Neural cell (in vitro differentiated cells): ENCODE measurements at regions not wholly inside any gene's neighbourhood (a gene's known extent, or its start where the extent isn't known, plus 50 kb on each side); places are given as distances from the start of the nearest gene placed in this dataset.

ENCODE experiments used
- H2AFZ ChIP-seq: fragments of 200-600, 300-800 bp; sonication (generic), shearing (Covaris generic); 2 replicates; pipeline ENCODE4 v1.6.0; 2014; ENCODE audit warnings: low read depth, mild to moderate bottlenecking, antibody characterized with exemption, low read length, moderate library complexity
- H3F3A ChIP-seq: fragments of 200-600 bp; shearing (Covaris generic); 2 replicates; pipeline ENCODE4 v1.6.1; 2016; ENCODE audit warnings: mild to moderate bottlenecking, moderate library complexity, mixed read lengths, antibody characterized with exemption, low read length; ENCODE audit not compliant: insufficient read depth, poor library complexity, severe bottlenecking
- H3K27ac ChIP-seq: fragments of 200-600, 300-800 bp; sonication (generic), shearing (Covaris generic); 2 replicates; pipeline ENCODE4 v1.5.1; 2014; ENCODE audit warnings: mild to moderate bottlenecking, low read length, moderate library complexity
- H3K27me3 ChIP-seq: fragments of 300-800, 200-600 bp; sonication (generic), shearing (Covaris generic); 2 replicates; pipeline ENCODE4 v1.6.0; 2014; ENCODE audit warnings: mild to moderate bottlenecking, low read depth, low read length, moderate library complexity; ENCODE audit not compliant: insufficient read depth
- H3K36me3 ChIP-seq: fragments of 300-800, 200-600 bp; sonication (generic), shearing (Covaris generic); 2 replicates; pipeline ENCODE4 v1.5.1; 2014; ENCODE audit warnings: mild to moderate bottlenecking, antibody characterized with exemption, low read length, moderate library complexity; ENCODE audit not compliant: insufficient read depth
- H3K4me2 ChIP-seq: fragments of 300-800, 200-600 bp; sonication (generic), shearing (Covaris generic); 2 replicates; pipeline ENCODE4 v1.6.0; 2014; ENCODE audit warnings: mild to moderate bottlenecking, low read length
- H3K4me3 ChIP-seq: fragments of 300-800, 200-600 bp; sonication (generic), shearing (Covaris generic); 2 replicates; pipeline ENCODE4 v1.5.1; 2014; ENCODE audit warnings: mild to moderate bottlenecking, low read length, moderate library complexity
- H3K79me2 ChIP-seq: fragments of 200-600 bp; shearing (Covaris generic); replicated peaks from 2 replicates; pipeline ENCODE4 v1.6.0; 2014; ENCODE audit warnings: mild to moderate bottlenecking, low read length, moderate library complexity; ENCODE audit not compliant: insufficient read depth
- H3K9ac ChIP-seq: fragments of 300-800, 200-600 bp; sonication (generic), shearing (Covaris generic); 2 replicates; pipeline ENCODE4 v1.6.1; 2016; ENCODE audit warnings: mild to moderate bottlenecking, low read length, mixed read lengths
- H3K9me2 ChIP-seq: fragments of 200-600 bp; shearing (Covaris generic); 2 replicates; pipeline ENCODE4 v1.6.1; 2016; ENCODE audit warnings: mild to moderate bottlenecking, low read length, mixed read lengths; ENCODE audit not compliant: insufficient read depth
- H3K9me3 ChIP-seq: fragments of 200-600, 300-800 bp; sonication (generic), shearing (Covaris generic); 2 replicates; pipeline ENCODE4 v1.6.1; 2016; ENCODE audit warnings: mild to moderate bottlenecking, mixed run types, low read length, moderate library complexity, mixed read lengths
- H4K20me1 ChIP-seq: fragments of 200-600 bp; shearing (Covaris generic); 2 replicates; pipeline ENCODE4 v1.6.1; 2016; ENCODE audit warnings: mild to moderate bottlenecking, mixed run types; ENCODE audit not compliant: insufficient read depth
- EP300 ChIP-seq: fragments of 450-650 bp; conservative IDR thresholded peaks from 2 replicates; pipeline ENCODE4 v1.6.1; 2014; ENCODE audit warnings: antibody characterized with exemption, mild to moderate bottlenecking, moderate library complexity; ENCODE audit not compliant: poor library complexity, severe bottlenecking
- EZH2 ChIP-seq: fragments of 200-600, 300-800 bp; shearing (Covaris generic), sonication (generic); IDR thresholded peaks from 2 replicates; pipeline ENCODE4 v1.6.1; 2014; ENCODE audit warnings: antibody characterized with exemption, low read length, borderline replicate concordance, mild to moderate bottlenecking; ENCODE audit not compliant: insufficient read depth, poor library complexity, severe bottlenecking
- MXI1 ChIP-seq: fragments of 450-650 bp; conservative IDR thresholded peaks from 2 replicates; pipeline ENCODE4 v1.6.1; 2014; ENCODE audit warnings: antibody characterized with exemption, mild to moderate bottlenecking; ENCODE audit not compliant: poor library complexity, severe bottlenecking
- POLR2AphosphoS5 ChIP-seq: IDR thresholded peaks from 2 replicates; pipeline ENCODE4 v1.6.1; 2012
- RAD21 ChIP-seq: fragments of 450-650 bp; conservative IDR thresholded peaks from 2 replicates; pipeline ENCODE4 v1.6.1; 2014; ENCODE audit warnings: antibody characterized with exemption, mild to moderate bottlenecking, moderate library complexity
- SMC3 ChIP-seq: fragments of 450-650 bp; conservative IDR thresholded peaks from 2 replicates; pipeline ENCODE4 v1.6.1; 2014; ENCODE audit warnings: antibody characterized with exemption, mild to moderate bottlenecking, moderate library complexity; ENCODE audit not compliant: poor library complexity
- TAF1 ChIP-seq: IDR thresholded peaks from 2 replicates; pipeline ENCODE4 v1.6.1; 2012; ENCODE audit warnings: low read depth
- TF ChIP-seq, protein P1 (sequence below): fragments of 450-650 bp; IDR thresholded peaks from 2 replicates; pipeline ENCODE4 v1.5.1; 2014; ENCODE audit warnings: antibody characterized with exemption, mild to moderate bottlenecking, moderate library complexity; ENCODE audit not compliant: poor library complexity, severe bottlenecking
- TF ChIP-seq, protein P2 (sequence below): IDR thresholded peaks from 2 replicates; pipeline ENCODE4 v1.6.1; 2012; ENCODE audit warnings: borderline replicate concordance

DNA sequence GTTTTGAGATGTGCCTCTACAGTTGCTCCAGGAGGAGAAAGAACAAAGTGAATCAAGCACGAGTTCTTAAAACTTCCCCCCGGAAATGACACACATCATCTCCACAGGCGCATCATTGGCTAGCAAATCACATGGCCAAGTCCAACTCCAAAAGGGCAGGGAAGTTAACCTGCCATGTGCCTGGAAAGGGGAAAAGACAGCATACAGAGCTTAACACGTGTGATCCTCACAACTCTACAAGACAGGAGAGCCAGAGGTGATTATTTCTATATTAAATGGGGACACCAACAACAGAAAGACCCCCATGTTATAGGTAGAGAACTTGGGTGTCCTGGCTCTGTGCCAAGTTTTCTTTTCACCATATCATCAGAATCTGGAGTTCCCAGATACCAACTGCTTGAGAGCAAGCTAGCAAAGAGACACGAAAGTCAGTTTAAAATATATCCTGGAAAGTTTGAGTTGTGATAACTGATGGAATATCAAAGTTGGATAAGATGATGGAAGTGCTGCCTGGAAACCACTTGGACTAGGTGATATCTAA, 871.1 kb downstream of the UQCRFS1 start:
- H3K9me2 ChIP-seq: no peaks in the 10 kb centered on the region
- TF ChIP-seq, protein P1, sequence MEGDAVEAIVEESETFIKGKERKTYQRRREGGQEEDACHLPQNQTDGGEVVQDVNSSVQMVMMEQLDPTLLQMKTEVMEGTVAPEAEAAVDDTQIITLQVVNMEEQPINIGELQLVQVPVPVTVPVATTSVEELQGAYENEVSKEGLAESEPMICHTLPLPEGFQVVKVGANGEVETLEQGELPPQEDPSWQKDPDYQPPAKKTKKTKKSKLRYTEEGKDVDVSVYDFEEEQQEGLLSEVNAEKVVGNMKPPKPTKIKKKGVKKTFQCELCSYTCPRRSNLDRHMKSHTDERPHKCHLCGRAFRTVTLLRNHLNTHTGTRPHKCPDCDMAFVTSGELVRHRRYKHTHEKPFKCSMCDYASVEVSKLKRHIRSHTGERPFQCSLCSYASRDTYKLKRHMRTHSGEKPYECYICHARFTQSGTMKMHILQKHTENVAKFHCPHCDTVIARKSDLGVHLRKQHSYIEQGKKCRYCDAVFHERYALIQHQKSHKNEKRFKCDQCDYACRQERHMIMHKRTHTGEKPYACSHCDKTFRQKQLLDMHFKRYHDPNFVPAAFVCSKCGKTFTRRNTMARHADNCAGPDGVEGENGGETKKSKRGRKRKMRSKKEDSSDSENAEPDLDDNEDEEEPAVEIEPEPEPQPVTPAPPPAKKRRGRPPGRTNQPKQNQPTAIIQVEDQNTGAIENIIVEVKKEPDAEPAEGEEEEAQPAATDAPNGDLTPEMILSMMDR: no peak
- TF ChIP-seq MXI1 (no peak), EP300 (no peak), RAD21 (no peak), POLR2AphosphoS5 (no peak), SMC3 (no peak), TAF1 (no peak), EZH2 (no peak)
- TF ChIP-seq, protein P2, sequence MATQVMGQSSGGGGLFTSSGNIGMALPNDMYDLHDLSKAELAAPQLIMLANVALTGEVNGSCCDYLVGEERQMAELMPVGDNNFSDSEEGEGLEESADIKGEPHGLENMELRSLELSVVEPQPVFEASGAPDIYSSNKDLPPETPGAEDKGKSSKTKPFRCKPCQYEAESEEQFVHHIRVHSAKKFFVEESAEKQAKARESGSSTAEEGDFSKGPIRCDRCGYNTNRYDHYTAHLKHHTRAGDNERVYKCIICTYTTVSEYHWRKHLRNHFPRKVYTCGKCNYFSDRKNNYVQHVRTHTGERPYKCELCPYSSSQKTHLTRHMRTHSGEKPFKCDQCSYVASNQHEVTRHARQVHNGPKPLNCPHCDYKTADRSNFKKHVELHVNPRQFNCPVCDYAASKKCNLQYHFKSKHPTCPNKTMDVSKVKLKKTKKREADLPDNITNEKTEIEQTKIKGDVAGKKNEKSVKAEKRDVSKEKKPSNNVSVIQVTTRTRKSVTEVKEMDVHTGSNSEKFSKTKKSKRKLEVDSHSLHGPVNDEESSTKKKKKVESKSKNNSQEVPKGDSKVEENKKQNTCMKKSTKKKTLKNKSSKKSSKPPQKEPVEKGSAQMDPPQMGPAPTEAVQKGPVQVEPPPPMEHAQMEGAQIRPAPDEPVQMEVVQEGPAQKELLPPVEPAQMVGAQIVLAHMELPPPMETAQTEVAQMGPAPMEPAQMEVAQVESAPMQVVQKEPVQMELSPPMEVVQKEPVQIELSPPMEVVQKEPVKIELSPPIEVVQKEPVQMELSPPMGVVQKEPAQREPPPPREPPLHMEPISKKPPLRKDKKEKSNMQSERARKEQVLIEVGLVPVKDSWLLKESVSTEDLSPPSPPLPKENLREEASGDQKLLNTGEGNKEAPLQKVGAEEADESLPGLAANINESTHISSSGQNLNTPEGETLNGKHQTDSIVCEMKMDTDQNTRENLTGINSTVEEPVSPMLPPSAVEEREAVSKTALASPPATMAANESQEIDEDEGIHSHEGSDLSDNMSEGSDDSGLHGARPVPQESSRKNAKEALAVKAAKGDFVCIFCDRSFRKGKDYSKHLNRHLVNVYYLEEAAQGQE: no peak
- H3K36me3 ChIP-seq: no peaks in the 10 kb centered on the region
- no peak overlapping the region for H3K9ac ChIP-seq
- H2AFZ ChIP-seq: no peak overlapping the region
- no peaks in the 10 kb centered on the region for H4K20me1 ChIP-seq
- no peaks in the 10 kb centered on the region for H3K79me2 ChIP-seq
- no peaks in the 10 kb centered on the region for H3K27me3 ChIP-seq
- H3K4me3 ChIP-seq: no peak overlapping the region
- no peak overlapping the region for H3K4me2 ChIP-seq
- H3K9me3 ChIP-seq: no peaks in the 10 kb centered on the region
- H3F3A ChIP-seq: no peaks in the 10 kb centered on the region
- H3K27ac ChIP-seq: no peak overlapping the region

DNA sequence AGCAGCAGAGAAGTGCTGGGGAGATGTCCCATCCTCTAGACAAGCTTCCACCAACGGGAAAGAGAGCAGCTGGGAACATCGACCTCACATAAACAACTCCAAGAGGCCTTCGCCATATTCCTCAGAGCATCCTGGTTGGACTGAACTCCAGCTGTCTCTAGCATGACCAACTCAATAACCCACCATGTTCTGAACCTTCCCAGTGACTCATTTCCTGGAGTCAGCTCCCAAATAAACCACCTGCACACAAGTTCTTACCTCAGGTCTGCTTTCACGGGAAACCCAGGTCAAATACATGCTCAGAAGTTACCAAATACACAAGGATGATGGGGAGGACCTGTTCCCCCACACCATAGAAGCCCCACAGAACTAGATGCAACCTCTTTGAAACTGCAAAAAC, 878.5 kb downstream of the UQCRFS1 start:
- no peaks in the 10 kb centered on the region for H3F3A ChIP-seq
- no peaks in the 10 kb centered on the region for H3K27me3 ChIP-seq
- H3K27ac ChIP-seq: no peak overlapping the region
- H3K9ac ChIP-seq: no peak overlapping the region
- no peak overlapping the region for H3K4me3 ChIP-seq
- no peak overlapping the region for H2AFZ ChIP-seq
- H3K36me3 ChIP-seq: no peaks in the 10 kb centered on the region
- H4K20me1 ChIP-seq: no peaks in the 10 kb centered on the region
- H3K4me2 ChIP-seq: no peak overlapping the region
- no peaks in the 10 kb centered on the region for H3K9me2 ChIP-seq
- no peaks in the 10 kb centered on the region for H3K79me2 ChIP-seq
- no peaks in the 10 kb centered on the region for H3K9me3 ChIP-seq
- TF ChIP-seq RAD21 (no peak), MXI1 (no peak), EP300 (no peak), EZH2 (no peak), POLR2AphosphoS5 (no peak), TAF1 (no peak), SMC3 (no peak)
- TF ChIP-seq, protein P2: no peak
- TF ChIP-seq, protein P1: no peak
